ENCODE measurements at regions not wholly inside any gene's neighbourhood (a gene's known extent, or its start where the extent isn't known, plus 50 kb on each side); places are given as distances from the start of the nearest gene placed in this dataset.

GRCh38 chr5:138647794-138648410, 72.7 kb upstream of the HSPA9 start:
- TF ChIP-seq SUZ12 (IDR thresholded peaks at IDR 0.05) (no peak), HDGF (IDR thresholded peaks at IDR 0.05; ENCODE audit: borderline replicate concordance) (no peak), SP1 (IDR thresholded peaks at IDR 0.05) (no peak), FOXK2 (IDR thresholded peaks at IDR 0.05) (no peak), ELF4 (IDR thresholded peaks at IDR 0.05) (no peak), FOXA1 (IDR thresholded peaks at IDR 0.05) (no peak), L3MBTL2 (conservative IDR thresholded peaks at IDR 0.05) (no peak), CTBP1 (IDR thresholded peaks at IDR 0.05; ENCODE audit: borderline replicate concordance) (no peak), NFRKB (IDR thresholded peaks at IDR 0.05) (no peak), TARDBP (IDR thresholded peaks at IDR 0.05) (no peak), ZNF384 (IDR thresholded peaks at IDR 0.05) (no peak), BHLHE40 (IDR thresholded peaks at IDR 0.05; ENCODE audit: borderline replicate concordance) (no peak), FOXM1 (IDR thresholded peaks at IDR 0.05; ENCODE audit: borderline replicate concordance) (no peak), LEF1 (IDR thresholded peaks at IDR 0.05; ENCODE audit: borderline replicate concordance) (no peak), ARNT (IDR thresholded peaks at IDR 0.05) (no peak)
- TF ChIP-seq, protein P1, sequence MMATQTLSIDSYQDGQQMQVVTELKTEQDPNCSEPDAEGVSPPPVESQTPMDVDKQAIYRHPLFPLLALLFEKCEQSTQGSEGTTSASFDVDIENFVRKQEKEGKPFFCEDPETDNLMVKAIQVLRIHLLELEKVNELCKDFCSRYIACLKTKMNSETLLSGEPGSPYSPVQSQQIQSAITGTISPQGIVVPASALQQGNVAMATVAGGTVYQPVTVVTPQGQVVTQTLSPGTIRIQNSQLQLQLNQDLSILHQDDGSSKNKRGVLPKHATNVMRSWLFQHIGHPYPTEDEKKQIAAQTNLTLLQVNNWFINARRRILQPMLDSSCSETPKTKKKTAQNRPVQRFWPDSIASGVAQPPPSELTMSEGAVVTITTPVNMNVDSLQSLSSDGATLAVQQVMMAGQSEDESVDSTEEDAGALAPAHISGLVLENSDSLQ (IDR thresholded peaks at IDR 0.05): no peak
- ChIA-PET POLR2A (interaction anchor here (0.9 kb wide), 1 partner anchor 12 kb away, joined by 3 read pairs; no protein-coding TSS in a partner anchor), CTCF (interaction anchor here (0.6 to 0.8 kb wide), 4 partner anchors 8 to 37 kb away, joined by 3 read pairs; no protein-coding TSS in a partner anchor)
- no peak for DNase-seq (ENCODE audit: extremely low spot score)

DNA sequence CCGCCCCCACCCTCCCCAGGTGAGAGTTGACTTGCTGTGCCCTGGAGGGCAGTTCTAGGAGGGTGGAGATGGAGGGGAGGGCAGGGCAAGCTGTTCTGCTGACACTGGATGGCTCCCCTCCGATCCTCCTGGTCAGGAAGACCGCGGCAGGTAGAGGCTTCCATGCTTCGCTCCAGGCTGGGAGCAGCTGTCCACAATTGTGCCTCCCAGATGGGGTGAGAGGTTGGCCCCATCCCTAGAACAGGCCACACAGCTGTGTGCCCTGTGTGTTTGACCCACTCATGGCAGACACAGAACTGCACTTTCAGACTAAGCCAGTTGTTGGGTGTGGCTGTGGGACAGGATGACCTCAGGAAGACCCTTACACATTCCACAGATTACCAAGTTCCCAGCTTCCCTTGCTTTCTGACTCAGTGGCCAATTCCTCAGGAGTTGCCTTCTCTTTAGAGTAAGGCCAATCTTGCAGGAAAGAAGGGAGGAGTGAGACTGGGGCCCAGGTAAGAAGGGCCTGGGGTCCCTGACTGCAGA, 72.1 kb upstream of the HSPA9 start:
- ChIA-PET CTCF (interaction anchor here (0.6 kb wide), 1 partner anchor 10 kb away, joined by 3 read pairs; no protein-coding TSS in a partner anchor), POLR2A (no interaction called here)
- no peak for DNase-seq (ENCODE audit: extremely low spot score)
- TF ChIP-seq, protein P1 (IDR thresholded peaks at IDR 0.05): no peak
- TF ChIP-seq SP1 (IDR thresholded peaks at IDR 0.05) (no peak), LEF1 (IDR thresholded peaks at IDR 0.05; ENCODE audit: borderline replicate concordance) (no peak), L3MBTL2 (conservative IDR thresholded peaks at IDR 0.05) (no peak), ARNT (IDR thresholded peaks at IDR 0.05) (no peak), FOXM1 (IDR thresholded peaks at IDR 0.05; ENCODE audit: borderline replicate concordance) (no peak), FOXA1 (IDR thresholded peaks at IDR 0.05) (no peak), CTBP1 (IDR thresholded peaks at IDR 0.05; ENCODE audit: borderline replicate concordance) (no peak), FOXK2 (IDR thresholded peaks at IDR 0.05) (no peak), ELF4 (IDR thresholded peaks at IDR 0.05) (no peak), ZNF384 (IDR thresholded peaks at IDR 0.05) (no peak)

DNA sequence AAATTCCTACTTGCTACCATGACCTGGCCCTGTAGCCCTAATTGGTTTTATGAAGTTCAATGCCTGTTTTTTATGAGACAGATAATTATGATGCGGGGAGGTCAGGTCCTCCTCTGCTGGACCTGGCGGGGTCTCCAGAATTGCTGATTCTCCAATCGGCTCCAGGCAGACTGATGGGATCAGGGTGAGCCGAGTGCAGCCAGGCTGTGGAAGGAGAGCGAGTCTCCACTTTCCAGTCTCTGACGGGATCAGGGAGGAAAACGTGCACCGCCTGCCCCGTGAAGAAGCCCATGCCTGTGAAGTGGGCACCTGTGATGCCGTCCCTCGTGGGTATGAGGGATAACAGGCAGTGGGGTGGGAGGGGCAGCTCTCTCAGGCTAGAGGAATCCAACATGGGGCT, 71.5 kb upstream of the HSPA9 start:
- CTCF ChIA-PET: no interaction called here
- TF ChIP-seq L3MBTL2 (conservative IDR thresholded peaks at IDR 0.05): no peak
- no peak for TF ChIP-seq BHLHE40 (IDR thresholded peaks at IDR 0.05; ENCODE audit: borderline replicate concordance)
- TF ChIP-seq SP1 (IDR thresholded peaks at IDR 0.05): no peak
- no peak for TF ChIP-seq FOXK2 (IDR thresholded peaks at IDR 0.05)
- TF ChIP-seq NFRKB (IDR thresholded peaks at IDR 0.05): no peak
- no peak for TF ChIP-seq LEF1 (IDR thresholded peaks at IDR 0.05; ENCODE audit: borderline replicate concordance)
- TF ChIP-seq CTBP1 (IDR thresholded peaks at IDR 0.05; ENCODE audit: borderline replicate concordance): no peak
- no peak for TF ChIP-seq TARDBP (IDR thresholded peaks at IDR 0.05)
- TF ChIP-seq, protein P1 (IDR thresholded peaks at IDR 0.05): no peak
- TF ChIP-seq HDGF (IDR thresholded peaks at IDR 0.05; ENCODE audit: borderline replicate concordance): no peak
- TF ChIP-seq ARNT (IDR thresholded peaks at IDR 0.05): no peak
- no peak for TF ChIP-seq FOXA1 (IDR thresholded peaks at IDR 0.05)
- no peak for TF ChIP-seq ELF4 (IDR thresholded peaks at IDR 0.05)
- TF ChIP-seq SUZ12 (IDR thresholded peaks at IDR 0.05): no peak
- no peak for TF ChIP-seq ZNF384 (IDR thresholded peaks at IDR 0.05)
- TF ChIP-seq FOXM1 (IDR thresholded peaks at IDR 0.05; ENCODE audit: borderline replicate concordance): no peak
- DNase-seq (ENCODE audit: extremely low spot score): no peak
- POLR2A ChIA-PET: interaction anchor here (1.0 kb wide), 1 partner anchor 71 kb away, joined by 3 read pairs; no protein-coding TSS in a partner anchor

DNA sequence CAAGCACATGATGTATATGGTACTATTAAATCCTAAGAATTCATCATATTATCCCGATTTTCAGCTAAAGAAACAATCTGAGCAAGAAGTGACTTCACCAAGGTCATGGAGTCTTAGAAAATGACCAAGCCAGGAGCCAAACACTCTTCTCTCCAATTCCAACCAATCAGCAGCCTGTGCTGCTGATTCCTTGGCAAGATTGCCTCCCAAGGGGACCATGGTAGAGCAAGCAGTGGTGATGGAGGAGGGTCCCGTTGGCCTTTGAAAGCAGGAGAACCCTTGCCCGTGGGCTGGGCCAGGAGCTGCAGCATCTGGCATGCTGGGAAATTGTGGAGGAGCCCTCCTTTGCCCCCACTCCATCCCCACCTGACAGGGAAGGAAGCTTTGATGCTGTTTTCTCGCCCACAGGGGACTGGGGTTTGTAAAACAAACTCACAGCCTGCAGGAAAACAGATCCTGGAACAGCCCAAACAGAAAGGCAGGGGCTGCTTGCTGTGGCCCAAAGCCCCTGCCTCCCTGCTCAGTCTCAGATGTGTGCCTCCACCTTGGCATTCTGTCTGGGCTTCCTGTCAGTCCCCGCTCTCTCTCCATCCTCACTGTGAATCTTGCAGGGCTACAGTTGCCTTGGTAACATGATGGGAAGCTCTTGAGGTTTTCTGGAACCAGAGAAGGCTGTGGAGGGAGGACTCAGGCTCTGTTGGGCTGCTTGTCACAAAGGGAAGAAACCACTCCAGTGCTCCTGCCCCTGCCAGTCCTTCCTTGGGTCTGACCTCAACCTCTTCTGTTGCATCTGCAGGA, 70.8 kb upstream of the HSPA9 start:
- TF ChIP-seq ELF4 (IDR thresholded peaks at IDR 0.05) (no peak), HDGF (IDR thresholded peaks at IDR 0.05; ENCODE audit: borderline replicate concordance) (no peak), FOXK2 (IDR thresholded peaks at IDR 0.05) (no peak)
- no peak for DNase-seq (ENCODE audit: extremely low spot score)
- CTCF ChIA-PET: interaction anchor here (1.0 kb wide), 1 partner anchor 237 kb away, joined by 3 read pairs; no protein-coding TSS in a partner anchor
- POLR2A ChIA-PET: interaction anchor here (1.0 kb wide), 1 partner anchor 70 kb away, joined by 3 read pairs; no protein-coding TSS in a partner anchor

- no peak for TF ChIP-seq LEF1 (IDR thresholded peaks at IDR 0.05; ENCODE audit: borderline replicate concordance)
- no peak for TF ChIP-seq L3MBTL2 (conservative IDR thresholded peaks at IDR 0.05)
- TF ChIP-seq CTBP1 (IDR thresholded peaks at IDR 0.05; ENCODE audit: borderline replicate concordance): no peak
- no peak for TF ChIP-seq BHLHE40 (IDR thresholded peaks at IDR 0.05; ENCODE audit: borderline replicate concordance)
- no peak for TF ChIP-seq ARNT (IDR thresholded peaks at IDR 0.05)
- no peak for TF ChIP-seq SUZ12 (IDR thresholded peaks at IDR 0.05)
- TF ChIP-seq FOXK2 (IDR thresholded peaks at IDR 0.05): no peak
- no peak for TF ChIP-seq ELF4 (IDR thresholded peaks at IDR 0.05)
- TF ChIP-seq TARDBP (IDR thresholded peaks at IDR 0.05): no peak
- TF ChIP-seq FOXM1 (IDR thresholded peaks at IDR 0.05; ENCODE audit: borderline replicate concordance): no peak
- TF ChIP-seq HDGF (IDR thresholded peaks at IDR 0.05; ENCODE audit: borderline replicate concordance): no peak
- TF ChIP-seq, protein P1 (IDR thresholded peaks at IDR 0.05): no peak
- no peak for TF ChIP-seq ZNF384 (IDR thresholded peaks at IDR 0.05)
- DNase-seq (ENCODE audit: extremely low spot score): no peak
- ChIA-PET CTCF (interaction anchor here (0.7 to 1.2 kb wide), 2 partner anchors 129 to 664 kb away, joined by 3 read pairs; no protein-coding TSS in a partner anchor), POLR2A (interaction anchor here (1.9 kb wide), 1 partner anchor 110 kb away, joined by 4 read pairs; the partner anchor contains the start of gene CTNNA1)
These were observed 68.0 kb upstream of the HSPA9 start for GRCh38 chr5:138643040-138643791.

Data from HEK293T (cell line).